GM13977 (cell line): ENCODE measurements at regions not wholly inside any gene's neighbourhood (a gene's known extent, or its start where the extent isn't known, plus 50 kb on each side); places are given as distances from the start of the nearest gene placed in this dataset.

Experiments
- DNase-seq: peaks from one replicate; pipeline ENCODE4 v3.0.0; 2012; ENCODE audit warnings: low spot score
- in situ Hi-C: fragments of 300-500 bp; cut with MboI; formaldehyde crosslinking; loops from one replicate; pipeline ENCODE4 v1.12.0; 2022; ENCODE audit warnings: low sequenced_read_pairs, low pct_unique_long_range_greater_than_20kb, mixed read lengths, inconsistent platforms; ENCODE audit not compliant: unreplicated experiment
- TF ChIP-seq, protein P1 (sequence below): IDR thresholded peaks from 2 replicates; pipeline ENCODE4 v1.5.1; 2012; ENCODE audit warnings: mild to moderate bottlenecking, control low read depth; ENCODE audit not compliant: insufficient read depth; ENCODE audit errors: extremely low read depth, missing control alignments

DNA sequence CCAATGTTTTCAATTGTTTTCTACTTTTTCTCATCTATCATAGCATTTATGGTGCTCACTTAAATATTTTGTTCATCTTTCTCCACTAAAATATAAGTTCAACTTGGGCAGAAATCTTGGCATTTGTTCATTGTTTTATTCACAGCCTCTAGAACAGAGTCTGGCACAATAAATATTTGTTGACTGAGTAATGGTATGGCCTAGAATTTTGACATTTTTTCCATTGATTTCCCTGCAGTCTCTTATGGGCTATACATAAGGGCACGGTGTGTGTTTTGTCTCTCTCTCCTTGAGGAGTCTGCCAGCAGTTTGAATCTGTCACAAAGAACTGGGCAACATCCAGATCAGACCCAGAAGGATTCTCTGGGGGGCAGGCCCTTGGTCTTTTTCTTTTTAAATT, 379.7 kb downstream of the TMEM38B start:
- in situ Hi-C loops: no loop called here
- DNase-seq: no peak
- TF ChIP-seq, protein P1, sequence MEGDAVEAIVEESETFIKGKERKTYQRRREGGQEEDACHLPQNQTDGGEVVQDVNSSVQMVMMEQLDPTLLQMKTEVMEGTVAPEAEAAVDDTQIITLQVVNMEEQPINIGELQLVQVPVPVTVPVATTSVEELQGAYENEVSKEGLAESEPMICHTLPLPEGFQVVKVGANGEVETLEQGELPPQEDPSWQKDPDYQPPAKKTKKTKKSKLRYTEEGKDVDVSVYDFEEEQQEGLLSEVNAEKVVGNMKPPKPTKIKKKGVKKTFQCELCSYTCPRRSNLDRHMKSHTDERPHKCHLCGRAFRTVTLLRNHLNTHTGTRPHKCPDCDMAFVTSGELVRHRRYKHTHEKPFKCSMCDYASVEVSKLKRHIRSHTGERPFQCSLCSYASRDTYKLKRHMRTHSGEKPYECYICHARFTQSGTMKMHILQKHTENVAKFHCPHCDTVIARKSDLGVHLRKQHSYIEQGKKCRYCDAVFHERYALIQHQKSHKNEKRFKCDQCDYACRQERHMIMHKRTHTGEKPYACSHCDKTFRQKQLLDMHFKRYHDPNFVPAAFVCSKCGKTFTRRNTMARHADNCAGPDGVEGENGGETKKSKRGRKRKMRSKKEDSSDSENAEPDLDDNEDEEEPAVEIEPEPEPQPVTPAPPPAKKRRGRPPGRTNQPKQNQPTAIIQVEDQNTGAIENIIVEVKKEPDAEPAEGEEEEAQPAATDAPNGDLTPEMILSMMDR: no peak

DNA sequence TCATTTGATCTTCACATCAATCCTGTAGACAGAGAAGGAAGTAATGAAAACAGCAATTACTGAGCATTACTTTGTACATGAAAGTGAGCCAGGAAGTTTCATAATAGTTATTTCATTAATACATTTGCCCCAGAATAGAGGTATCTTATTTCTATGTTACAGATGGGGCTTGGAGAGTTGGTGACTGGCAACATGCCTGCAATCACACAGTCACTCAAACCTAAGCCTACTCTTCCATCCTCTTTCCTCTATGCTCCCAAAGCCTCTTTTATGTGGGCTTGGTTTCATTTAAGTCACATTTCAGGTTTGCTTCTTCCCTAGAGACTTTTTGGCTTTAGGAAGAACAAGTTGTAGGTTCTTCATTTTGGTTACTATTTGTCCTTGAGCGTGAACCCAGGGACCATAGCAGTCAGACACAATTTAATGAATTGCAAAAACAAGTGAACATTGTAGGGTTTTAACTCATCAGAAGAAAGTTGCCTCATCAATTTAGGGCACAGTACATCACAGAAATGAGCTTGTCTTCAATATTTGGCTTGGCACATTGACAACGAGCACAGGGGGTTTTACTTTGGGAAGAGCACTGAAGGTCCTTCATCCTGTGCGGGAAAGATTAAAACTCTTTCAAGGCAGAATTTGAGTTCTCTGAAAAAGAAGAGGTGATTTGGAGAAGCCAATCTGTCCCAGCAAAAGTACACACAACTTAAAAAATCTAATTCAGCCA, 381.1 kb downstream of the TMEM38B start:
- DNase-seq: no peak
- TF ChIP-seq, protein P1: no peak
- in situ Hi-C loops: no loop called here

DNA sequence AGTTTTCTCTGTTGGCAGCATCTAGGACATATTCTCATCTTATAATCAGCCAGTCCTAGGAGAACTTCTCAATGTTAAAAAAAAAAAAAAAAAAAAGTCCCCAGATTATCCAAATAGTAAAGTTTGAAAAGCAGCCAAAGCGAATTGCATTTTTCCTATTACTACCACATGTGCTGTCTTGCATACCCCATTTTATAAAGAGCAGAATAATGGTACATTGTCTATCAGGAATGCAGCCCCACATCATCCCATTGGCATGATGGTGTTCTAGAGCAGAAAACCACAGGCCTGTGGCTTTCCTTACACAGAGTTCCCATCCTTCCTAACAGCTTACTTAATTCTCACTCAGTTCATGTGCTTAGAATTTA, 381.6 kb downstream of the TMEM38B start:
- no peak for DNase-seq
- TF ChIP-seq, protein P1: no peak
- in situ Hi-C loops: no loop called here

DNA sequence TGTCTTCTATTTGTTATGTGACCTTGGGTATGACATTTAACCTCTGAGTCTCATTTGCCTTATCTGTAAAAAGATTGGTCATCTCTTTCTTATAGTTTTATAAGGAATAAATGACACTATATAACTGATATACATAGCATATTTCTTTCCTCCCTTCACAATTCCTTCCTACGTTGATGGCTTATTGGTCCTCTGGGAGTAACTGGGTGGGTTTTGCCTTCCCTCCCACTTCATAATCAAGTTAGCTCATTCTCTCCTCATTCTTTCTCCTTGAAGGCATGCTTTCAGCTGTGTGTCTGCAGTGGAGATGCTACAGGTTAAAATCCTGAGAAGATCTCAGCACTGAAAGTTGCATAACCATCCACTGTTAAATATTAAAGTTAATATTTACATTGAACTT, 382.4 kb downstream of the TMEM38B start:
- DNase-seq: no peak
- TF ChIP-seq, protein P1: no peak
- in situ Hi-C loops: no loop called here

DNA sequence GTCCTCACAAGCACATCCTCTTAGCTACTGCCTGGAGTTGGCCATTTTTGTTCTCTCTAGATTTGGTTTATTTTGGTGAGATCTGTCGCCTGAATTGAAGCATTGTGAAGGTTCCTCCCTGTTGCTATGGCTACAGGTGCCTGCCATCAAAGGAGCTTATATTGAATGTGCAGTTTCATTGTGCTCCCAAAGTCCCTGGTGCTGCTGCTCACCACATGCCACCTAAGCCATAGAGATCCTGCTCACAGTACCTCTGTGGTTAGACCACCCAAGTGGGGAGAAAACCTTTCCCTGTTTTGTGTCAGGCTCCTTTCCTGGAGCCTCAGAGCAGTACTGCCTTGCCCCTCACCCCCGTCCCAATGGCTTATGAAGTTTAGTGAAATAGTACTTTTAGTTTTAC, 383.4 kb downstream of the TMEM38B start:
- DNase-seq: no peak
- TF ChIP-seq, protein P1: no peak
- in situ Hi-C loops: no loop called here

DNA sequence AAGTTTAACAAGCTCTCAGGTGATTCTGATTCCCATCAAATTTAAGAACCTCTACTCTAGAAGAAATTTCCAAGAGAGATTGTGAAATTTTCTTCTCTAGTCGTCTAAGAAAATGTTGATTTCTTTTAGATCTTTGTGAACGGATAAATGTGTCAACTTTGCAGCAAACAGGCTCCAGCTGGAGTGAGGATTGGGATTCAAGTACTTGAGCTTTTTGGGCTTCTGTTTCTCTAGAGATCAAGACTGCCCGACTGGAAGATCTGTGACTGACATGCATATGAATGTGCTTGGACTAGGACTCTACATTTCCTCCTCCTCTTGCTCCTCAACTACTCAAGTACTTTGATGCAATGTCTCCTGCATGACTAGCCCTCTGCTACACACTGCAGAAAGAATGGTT, 388.3 kb downstream of the TMEM38B start:
- TF ChIP-seq, protein P1: no peak
- in situ Hi-C loops: no loop called here
- no peak for DNase-seq
